Tibial nerve (tissue), 4 donors: ENCODE measurements at regions not wholly inside any gene's neighbourhood (a gene's known extent, or its start where the extent isn't known, plus 50 kb on each side); places are given as distances from the start of the nearest gene placed in this dataset.

Source experiments
- DNase-seq, 2 donors: peaks; one replicate each; pipeline ENCODE4 v3.0.0-alpha.2; 2019; ENCODE audit warnings: low spot score in 2 of 2
- H3K27ac ChIP-seq, 4 donors: fragments of 200-600 bp; sonication (generic) in 3 of 4; one replicate each; pipeline ENCODE4 v1.5.1; 2017 to 2019; ENCODE audit warnings: mild to moderate bottlenecking in 1 of 4
- H3K27me3 ChIP-seq, 2 donors: fragments of 200-600 bp; sonication (generic) in 1 of 2; one replicate each; pipeline versions ENCODE4 v1.5.1 to v1.6.0; 2017 to 2019
- H3K36me3 ChIP-seq, 3 donors: fragments of 200-600 bp; sonication (generic); one replicate each; pipeline ENCODE4 v1.5.1; 2018 to 2019
- H3K4me1 ChIP-seq, 4 donors: fragments of 200-600 bp; sonication (generic) in 3 of 4; one replicate each; pipeline ENCODE4 v1.5.1; 2017 to 2019
- H3K4me3 ChIP-seq, 4 donors: fragments of 200-600 bp; sonication (generic) in 3 of 4; one replicate each; pipeline ENCODE4 v1.5.1; 2017 to 2019; ENCODE audit warnings: mild to moderate bottlenecking in 1 of 4, moderate library complexity in 1 of 4
- H3K9me3 ChIP-seq, 4 donors: fragments of 200-600 bp; sonication (generic) in 3 of 4; one replicate each; pipeline ENCODE4 v1.5.1; 2017 to 2019
- CTCF ChIP-seq, 5 experiments: fragments of 200-600 bp in 3 of 5; fragments of 450-650 bp in 2 of 5; sonication (generic) in 3 of 5; IDR thresholded peaks; one replicate each; pipeline ENCODE4 v1.5.1; 2016 to 2019; ENCODE audit warnings: antibody characterized with exemption in 5 of 5, mild to moderate bottlenecking in 3 of 5, moderate library complexity in 2 of 5
- EP300 ChIP-seq, 2 donors: sonication (generic); formaldehyde crosslinking; IDR thresholded peaks; one replicate each; pipeline ENCODE4 v1.6.1; 2017; ENCODE audit warnings: antibody characterized with exemption in 2 of 2, mild to moderate bottlenecking in 1 of 2
- POLR2A ChIP-seq, 2 donors: fragments of 450-650 bp; IDR thresholded peaks; one replicate each; pipeline ENCODE4 v1.6.1; 2017; ENCODE audit warnings: antibody characterized with exemption in 2 of 2, mild to moderate bottlenecking in 2 of 2, moderate library complexity in 2 of 2
- WGBS, 2 donors: methylation state at CpG; one replicate each; pipeline ENCODE4 v1.1.5; 2018; 5-methylcytosine and 5-hydroxymethylcytosine counted together

GRCh38 chr3:117695321-117695720 is 985.7 kb downstream of the TUSC7 start:
- 78 to 81% methylated on average over 1 of the region's 1 CpG for WGBS, 2 donors
- no peak overlapping the region for H3K4me3 ChIP-seq

GRCh38 chr3:117695871-117696645 is 986.5 kb downstream of the TUSC7 start:
- Histone ChIP-seq H3K27ac (no peak overlapping the region), H3K4me1 (no peaks in the 10 kb centered on the region), H3K27me3 (no peaks in the 10 kb centered on the region), H3K36me3 (no peaks in the 10 kb centered on the region), H3K9me3 (no peaks in the 10 kb centered on the region), H3K4me3 (no peak overlapping the region)
- 65 to 73% methylated on average over 4 of the region's 4 CpGs for WGBS, 2 donors
- TF ChIP-seq CTCF (IDR thresholded peaks at IDR 0.05) (no peak), EP300 (IDR thresholded peaks at IDR 0.05) (no peak), POLR2A (IDR thresholded peaks at IDR 0.05) (no peak)
- DNase-seq = no peak

More at GRCh38 chr3:117695321-117695720, 985.7 kb downstream of the TUSC7 start:
- no peak for TF ChIP-seq CTCF (IDR thresholded peaks at IDR 0.05)
- no peaks in the 10 kb centered on the region for H3K36me3 ChIP-seq
- no peaks in the 10 kb centered on the region for H3K4me1 ChIP-seq
- H3K27me3 ChIP-seq = no peaks in the 10 kb centered on the region
- no peak for DNase-seq
- H3K9me3 ChIP-seq = no peaks in the 10 kb centered on the region
- H3K27ac ChIP-seq = no peak overlapping the region

- Histone ChIP-seq H3K27ac (no peak overlapping the region), H3K4me3 (no peak overlapping the region), H3K9me3 (no peaks in the 10 kb centered on the region), H3K27me3 (no peaks in the 10 kb centered on the region), H3K4me1 (no peaks in the 10 kb centered on the region), H3K36me3 (no peaks in the 10 kb centered on the region)
- TF ChIP-seq EP300 (IDR thresholded peaks at IDR 0.05) (no peak), CTCF (IDR thresholded peaks at IDR 0.05) (no peak), POLR2A (IDR thresholded peaks at IDR 0.05) (no peak)
- no peak for DNase-seq
- WGBS, 2 donors = 75% methylated on average over 5 of the region's 5 CpGs
Observed at GRCh38 chr3:117696851-117697407, 987.4 kb downstream of the TUSC7 start.

- no peak for TF ChIP-seq CTCF (IDR thresholded peaks at IDR 0.05)
- TF ChIP-seq EP300 (IDR thresholded peaks at IDR 0.05) = no peak
- TF ChIP-seq POLR2A (IDR thresholded peaks at IDR 0.05) = no peak
- H3K36me3 ChIP-seq = no peaks in the 10 kb centered on the region
- 94 to 95% methylated on average over 2 of the region's 2 CpGs for WGBS, 2 donors
- no peak for DNase-seq
- H3K4me3 ChIP-seq = no peak overlapping the region
- no peak overlapping the region for H3K27ac ChIP-seq
- H3K9me3 ChIP-seq = no peaks in the 10 kb centered on the region
- H3K4me1 ChIP-seq = no peaks in the 10 kb centered on the region
- no peaks in the 10 kb centered on the region for H3K27me3 ChIP-seq
Observed at GRCh38 chr3:117699058-117699457, 989.5 kb downstream of the TUSC7 start.

- DNase-seq = no peak
- TF ChIP-seq CTCF (IDR thresholded peaks at IDR 0.05) = no peak
- H3K27ac ChIP-seq = no peak overlapping the region
- no peak overlapping the region for H3K4me3 ChIP-seq
- H3K4me1 ChIP-seq = peaks cover 0 to under 1% (median 0%) of the 10 kb centered on the region in 4 donors
- no peaks in the 10 kb centered on the region for H3K27me3 ChIP-seq
- H3K9me3 ChIP-seq = no peaks in the 10 kb centered on the region
- H3K36me3 ChIP-seq = no peaks in the 10 kb centered on the region
- WGBS, 2 donors = 85 to 91% methylated on average over 6 of the region's 6 CpGs
Observed at GRCh38 chr3:117700573-117701360, 991.2 kb downstream of the TUSC7 start.
